Erythroblast (primary cell): ENCODE measurements at regions not wholly inside any gene's neighbourhood (a gene's known extent, or its start where the extent isn't known, plus 50 kb on each side); places are given as distances from the start of the nearest gene placed in this dataset.

Experiments
- DNase-seq, 2 experiments: peaks; one replicate each; lab custom pipeline; 2025; lab: John Stamatoyannopoulos, UW
- GATA1 ChIP-seq: IDR thresholded peaks from 2 replicates; pipeline ENCODE4 v1.6.1; 2011; ENCODE audit warnings: low read depth, mild to moderate bottlenecking, control low read depth, low read length, moderate library complexity
- POLR2A ChIP-seq: IDR thresholded peaks from 2 replicates; pipeline ENCODE4 v1.6.1; 2011; ENCODE audit warnings: mild to moderate bottlenecking, low read length

- no peak for TF ChIP-seq GATA1
- TF ChIP-seq POLR2A, result no peak
Measured at GRCh38 chr1:112267929-112268328, 128.1 kb upstream of the CTTNBP2NL start.

GRCh38 chr1:112268408-112268807 is 127.6 kb upstream of the CTTNBP2NL start:
- DNase-seq, result peak; percentile 6 to 56
- TF ChIP-seq GATA1, result no peak
- no peak for TF ChIP-seq POLR2A

More at GRCh38 chr1:112267929-112268328, 128.1 kb upstream of the CTTNBP2NL start:
- DNase-seq, result no peak

- TF ChIP-seq GATA1 (no peak), POLR2A (no peak)
- no peak for DNase-seq
Measured at GRCh38 chr1:112271270-112271669, 124.7 kb upstream of the CTTNBP2NL start.

- TF ChIP-seq GATA1 (no peak), POLR2A (no peak)
- no peak for DNase-seq
Measured at GRCh38 chr1:112272101-112272772, 123.8 kb upstream of the CTTNBP2NL start.

GRCh38 chr1:112284796-112285195 is 111.2 kb upstream of the CTTNBP2NL start:
- TF ChIP-seq GATA1, result no peak
- no peak for TF ChIP-seq POLR2A
- no peak for DNase-seq

GRCh38 chr1:112285316-112285715 is 110.7 kb upstream of the CTTNBP2NL start:
- no peak for TF ChIP-seq POLR2A

GRCh38 chr1:112285746-112286145 is 110.3 kb upstream of the CTTNBP2NL start:
- DNase-seq, result no peak
- TF ChIP-seq POLR2A (no peak), GATA1 (no peak)

More at GRCh38 chr1:112285316-112285715, 110.7 kb upstream of the CTTNBP2NL start:
- DNase-seq, result no peak

- no peak for DNase-seq
- no peak for TF ChIP-seq POLR2A
- TF ChIP-seq GATA1, result no peak
Measured at GRCh38 chr1:112296908-112297307, 99.1 kb upstream of the CTTNBP2NL start.

GRCh38 chr1:112297536-112297935 is 98.5 kb upstream of the CTTNBP2NL start:
- no peak for DNase-seq
- TF ChIP-seq GATA1, result no peak
- TF ChIP-seq POLR2A, result no peak

GRCh38 chr1:112298558-112298957 is 97.5 kb upstream of the CTTNBP2NL start:
- TF ChIP-seq GATA1, result no peak
- no peak for TF ChIP-seq POLR2A
- DNase-seq, result peak; percentile 39 to 63

GRCh38 chr1:112304126-112304525 is 91.9 kb upstream of the CTTNBP2NL start:
- peak in 1 of 2 experiments; percentile 14 for DNase-seq
- no peak for TF ChIP-seq GATA1
- no peak for TF ChIP-seq POLR2A

GRCh38 chr1:112304612-112305011 is 91.4 kb upstream of the CTTNBP2NL start:
- TF ChIP-seq POLR2A (no peak), GATA1 (no peak)
- no peak for DNase-seq

GRCh38 chr1:112307930-112308591 is 88.0 kb upstream of the CTTNBP2NL start:
- TF ChIP-seq GATA1 (no peak), POLR2A (no peak)
- DNase-seq, result no peak

- DNase-seq, result no peak
- TF ChIP-seq POLR2A (no peak), GATA1 (no peak)
Measured at GRCh38 chr1:112308716-112309115, 87.3 kb upstream of the CTTNBP2NL start.
